ENCODE measurements at regions not wholly inside any gene's neighbourhood (a gene's known extent, or its start where the extent isn't known, plus 50 kb on each side); places are given as distances from the start of the nearest gene placed in this dataset.

DNA sequence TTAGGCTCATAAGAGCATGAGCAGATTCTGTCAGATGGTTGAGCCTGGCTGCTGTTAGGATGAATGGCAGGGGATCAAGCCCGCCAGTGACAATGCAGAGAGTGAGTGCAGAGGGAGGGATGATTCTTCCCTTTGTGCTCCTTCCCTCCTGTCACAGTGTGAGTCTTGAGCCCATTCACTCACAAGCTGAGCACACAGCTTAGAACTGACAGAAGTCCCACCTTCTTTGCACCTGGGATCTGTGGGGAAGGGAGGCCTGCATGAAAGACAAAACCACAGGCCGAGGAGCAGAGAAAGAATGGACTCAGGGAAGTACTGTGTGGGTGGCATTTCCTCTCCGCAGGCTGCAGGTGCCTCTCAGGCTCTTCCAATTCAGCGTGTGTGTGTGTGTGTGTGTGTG, 160.6 kb downstream of the KCNA5 start:
- no peaks in the 10 kb centered on the region for H3K9me3 ChIP-seq
- no peaks in the 10 kb centered on the region for H3K36me3 ChIP-seq
- TF ChIP-seq, protein P1, sequence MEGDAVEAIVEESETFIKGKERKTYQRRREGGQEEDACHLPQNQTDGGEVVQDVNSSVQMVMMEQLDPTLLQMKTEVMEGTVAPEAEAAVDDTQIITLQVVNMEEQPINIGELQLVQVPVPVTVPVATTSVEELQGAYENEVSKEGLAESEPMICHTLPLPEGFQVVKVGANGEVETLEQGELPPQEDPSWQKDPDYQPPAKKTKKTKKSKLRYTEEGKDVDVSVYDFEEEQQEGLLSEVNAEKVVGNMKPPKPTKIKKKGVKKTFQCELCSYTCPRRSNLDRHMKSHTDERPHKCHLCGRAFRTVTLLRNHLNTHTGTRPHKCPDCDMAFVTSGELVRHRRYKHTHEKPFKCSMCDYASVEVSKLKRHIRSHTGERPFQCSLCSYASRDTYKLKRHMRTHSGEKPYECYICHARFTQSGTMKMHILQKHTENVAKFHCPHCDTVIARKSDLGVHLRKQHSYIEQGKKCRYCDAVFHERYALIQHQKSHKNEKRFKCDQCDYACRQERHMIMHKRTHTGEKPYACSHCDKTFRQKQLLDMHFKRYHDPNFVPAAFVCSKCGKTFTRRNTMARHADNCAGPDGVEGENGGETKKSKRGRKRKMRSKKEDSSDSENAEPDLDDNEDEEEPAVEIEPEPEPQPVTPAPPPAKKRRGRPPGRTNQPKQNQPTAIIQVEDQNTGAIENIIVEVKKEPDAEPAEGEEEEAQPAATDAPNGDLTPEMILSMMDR (IDR thresholded peaks at IDR 0.05) = no peak
- H3K27me3 ChIP-seq = no peaks in the 10 kb centered on the region
- H3K4me1 ChIP-seq = no peaks in the 10 kb centered on the region
- H3K4me3 ChIP-seq = no peak overlapping the region
- no peak overlapping the region for H3K27ac ChIP-seq
- no peak for DNase-seq (ENCODE audit: low spot score)

DNA sequence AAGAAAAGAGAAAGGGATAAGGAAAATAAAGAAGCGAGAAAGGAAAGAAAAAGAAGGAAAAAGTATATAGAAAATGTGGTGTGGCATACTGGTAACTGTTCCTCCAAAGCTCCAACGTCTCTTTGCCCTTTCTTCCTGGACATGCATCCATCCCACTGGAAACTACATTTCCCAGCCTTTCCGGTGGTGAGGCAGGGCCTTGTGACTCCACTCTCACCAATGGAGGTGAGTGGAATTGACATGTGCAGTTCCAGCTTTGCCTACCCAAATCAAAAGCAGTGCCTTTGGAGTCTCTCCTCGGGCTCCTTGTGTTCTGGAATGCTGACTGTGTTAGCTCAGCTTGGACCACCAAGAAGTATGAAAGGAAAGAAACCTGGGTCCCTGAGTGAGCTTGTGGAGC, 161.2 kb downstream of the KCNA5 start:
- TF ChIP-seq, protein P1 (IDR thresholded peaks at IDR 0.05) = no peak
- Histone ChIP-seq H3K4me3 (no peak overlapping the region), H3K9me3 (no peaks in the 10 kb centered on the region), H3K36me3 (no peaks in the 10 kb centered on the region), H3K4me1 (no peaks in the 10 kb centered on the region), H3K27me3 (no peaks in the 10 kb centered on the region), H3K27ac (no peak overlapping the region)
- DNase-seq (ENCODE audit: low spot score) = no peak

DNA sequence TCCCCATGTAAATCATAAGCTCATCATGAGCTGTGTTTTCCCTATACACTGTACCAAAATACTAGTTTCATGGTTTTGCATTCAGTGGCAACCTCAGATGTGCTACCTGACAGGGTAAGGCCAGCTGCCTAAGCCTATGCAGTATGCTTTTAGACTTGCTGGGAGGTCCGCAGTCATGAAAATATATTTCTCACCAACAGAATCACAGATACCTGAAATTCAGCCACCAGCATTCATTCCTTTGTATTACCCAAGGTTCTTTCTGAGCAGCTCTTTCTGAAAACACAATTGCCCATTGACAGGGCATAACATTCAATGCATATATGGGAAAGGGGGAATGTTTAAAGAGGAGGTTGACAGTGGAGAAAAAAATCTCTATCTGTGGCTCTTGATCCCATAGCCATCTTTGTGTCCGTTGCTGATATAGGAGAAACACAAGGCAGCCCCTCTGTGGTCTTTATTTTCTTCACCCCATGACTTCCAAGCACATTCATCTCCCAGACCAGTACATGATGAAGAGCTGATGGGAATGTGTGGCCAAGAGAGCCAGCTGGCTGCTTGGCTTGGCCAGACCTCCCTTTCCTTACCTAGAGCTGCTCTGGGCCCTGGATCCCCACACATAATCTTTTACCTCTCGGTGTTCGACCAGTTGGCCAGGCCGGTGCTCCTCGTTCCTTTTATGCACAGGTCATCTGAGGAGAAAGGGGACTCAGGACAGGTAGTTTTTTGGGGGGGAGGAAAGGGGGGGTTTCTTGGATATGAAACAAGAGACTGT, 162.9 kb downstream of the KCNA5 start:
- no peak for DNase-seq (ENCODE audit: low spot score)
- Histone ChIP-seq H3K4me3 (no peak overlapping the region), H3K27ac (no peak overlapping the region), H3K9me3 (no peaks in the 10 kb centered on the region), H3K36me3 (no peaks in the 10 kb centered on the region), H3K4me1 (no peaks in the 10 kb centered on the region), H3K27me3 (no peaks in the 10 kb centered on the region)
- TF ChIP-seq, protein P1 (IDR thresholded peaks at IDR 0.05) = no peak

DNA sequence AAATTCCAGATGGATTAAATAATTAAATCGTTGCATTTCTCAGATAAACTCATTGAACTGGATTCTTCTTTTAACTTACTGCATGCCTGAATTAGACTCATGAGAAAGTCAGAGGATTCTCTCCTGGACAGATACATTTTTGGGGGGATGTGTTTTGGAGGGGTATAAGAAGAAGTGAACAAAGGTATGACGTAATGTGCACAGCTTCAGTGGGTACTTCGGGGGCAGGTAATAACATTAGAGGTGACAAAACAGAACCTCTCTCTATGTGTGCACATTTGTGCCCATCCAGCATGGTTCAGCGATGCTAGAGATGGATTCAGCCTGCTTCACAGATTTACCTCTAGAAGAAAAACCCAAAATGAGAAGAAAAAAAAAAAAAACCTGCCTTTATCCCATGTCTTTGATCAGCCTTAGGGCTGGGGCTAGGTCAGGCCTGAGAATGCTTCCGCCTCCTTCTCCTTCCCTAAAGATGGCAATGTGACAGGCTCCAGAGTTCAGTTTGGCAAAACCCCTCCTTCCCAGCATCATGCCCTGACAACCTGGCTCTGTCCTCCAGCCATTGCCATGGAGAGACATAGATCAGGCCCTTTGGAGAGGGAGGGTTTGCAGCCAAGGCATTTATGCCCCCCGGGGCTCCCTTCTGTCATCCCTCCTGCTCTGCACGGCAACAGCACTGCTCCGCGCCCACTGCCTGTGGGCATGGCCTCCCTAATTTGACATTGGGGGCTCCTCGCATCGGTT, 166.7 kb downstream of the KCNA5 start:
- H3K4me3 ChIP-seq = no peak overlapping the region
- no peaks in the 10 kb centered on the region for H3K36me3 ChIP-seq
- H3K27ac ChIP-seq = no peak overlapping the region
- no peak for DNase-seq (ENCODE audit: low spot score)
- H3K4me1 ChIP-seq = no peaks in the 10 kb centered on the region
- no peaks in the 10 kb centered on the region for H3K27me3 ChIP-seq
- no peaks in the 10 kb centered on the region for H3K9me3 ChIP-seq
- TF ChIP-seq, protein P1 (IDR thresholded peaks at IDR 0.05) = no peak

DNA sequence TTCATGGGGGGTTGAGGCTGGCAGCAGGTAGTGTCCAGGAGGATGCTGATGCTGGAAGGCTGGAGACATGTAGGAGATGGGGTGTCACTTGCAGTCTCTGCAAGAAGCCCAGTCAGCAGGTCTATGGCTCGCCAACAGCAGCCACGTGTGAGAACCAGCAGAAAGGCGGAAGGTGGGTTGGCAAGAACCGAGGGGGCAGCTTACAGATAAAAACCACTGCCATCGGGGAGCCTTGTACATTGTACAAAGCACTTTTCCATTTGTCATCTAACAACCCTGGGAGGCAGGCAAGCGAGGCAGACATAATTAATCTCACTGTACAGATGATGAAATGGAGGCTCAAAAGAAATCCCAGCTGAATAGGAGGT, 167.2 kb downstream of the KCNA5 start:
- TF ChIP-seq, protein P1 (IDR thresholded peaks at IDR 0.05) = no peak
- Histone ChIP-seq H3K4me1 (no peaks in the 10 kb centered on the region), H3K27ac (no peak overlapping the region), H3K36me3 (no peaks in the 10 kb centered on the region), H3K9me3 (no peaks in the 10 kb centered on the region), H3K27me3 (no peaks in the 10 kb centered on the region), H3K4me3 (no peak overlapping the region)
- DNase-seq (ENCODE audit: low spot score) = no peak
